ENCODE measurements at regions not wholly inside any gene's neighbourhood (a gene's known extent, or its start where the extent isn't known, plus 50 kb on each side); places are given as distances from the start of the nearest gene placed in this dataset.

DNA sequence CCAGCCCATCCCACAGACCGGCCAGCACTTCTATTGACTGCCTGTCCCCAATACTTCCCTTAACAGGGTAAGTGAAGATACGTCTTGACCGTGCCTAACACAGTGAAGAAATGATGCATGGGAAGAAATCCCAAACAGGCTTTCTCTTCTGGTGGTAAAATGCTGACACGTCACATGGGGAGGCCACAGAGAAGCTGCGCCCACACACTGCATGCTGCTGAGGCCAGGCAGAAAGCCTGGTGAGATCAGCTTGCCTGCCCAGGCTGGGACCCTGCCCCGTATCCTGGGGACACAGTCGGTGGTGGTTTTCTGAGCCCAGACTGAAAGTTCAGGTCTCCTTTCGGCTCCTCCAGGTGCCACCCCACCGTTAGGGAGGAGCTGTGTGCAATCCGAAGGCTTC is 356.3 kb upstream of the MGMT start:
- TF ChIP-seq EP300 (IDR thresholded peaks at IDR 0.05) (no peak), POLR2A (IDR thresholded peaks at IDR 0.05) (no peak), POLR2AphosphoS5 (IDR thresholded peaks at IDR 0.05) (no peak)
- TF ChIP-seq, protein P1, sequence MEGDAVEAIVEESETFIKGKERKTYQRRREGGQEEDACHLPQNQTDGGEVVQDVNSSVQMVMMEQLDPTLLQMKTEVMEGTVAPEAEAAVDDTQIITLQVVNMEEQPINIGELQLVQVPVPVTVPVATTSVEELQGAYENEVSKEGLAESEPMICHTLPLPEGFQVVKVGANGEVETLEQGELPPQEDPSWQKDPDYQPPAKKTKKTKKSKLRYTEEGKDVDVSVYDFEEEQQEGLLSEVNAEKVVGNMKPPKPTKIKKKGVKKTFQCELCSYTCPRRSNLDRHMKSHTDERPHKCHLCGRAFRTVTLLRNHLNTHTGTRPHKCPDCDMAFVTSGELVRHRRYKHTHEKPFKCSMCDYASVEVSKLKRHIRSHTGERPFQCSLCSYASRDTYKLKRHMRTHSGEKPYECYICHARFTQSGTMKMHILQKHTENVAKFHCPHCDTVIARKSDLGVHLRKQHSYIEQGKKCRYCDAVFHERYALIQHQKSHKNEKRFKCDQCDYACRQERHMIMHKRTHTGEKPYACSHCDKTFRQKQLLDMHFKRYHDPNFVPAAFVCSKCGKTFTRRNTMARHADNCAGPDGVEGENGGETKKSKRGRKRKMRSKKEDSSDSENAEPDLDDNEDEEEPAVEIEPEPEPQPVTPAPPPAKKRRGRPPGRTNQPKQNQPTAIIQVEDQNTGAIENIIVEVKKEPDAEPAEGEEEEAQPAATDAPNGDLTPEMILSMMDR (IDR thresholded peaks at IDR 0.05), result no peak

All from sigmoid colon (tissue), 4 donors.